OCI-LY7 (cell line): ENCODE measurements at regions not wholly inside any gene's neighbourhood (a gene's known extent, or its start where the extent isn't known, plus 50 kb on each side); places are given as distances from the start of the nearest gene placed in this dataset.

Experiments used
- EZH2phosphoT487 ChIP-seq: fragments of 200-600 bp; sonication (generic); IDR thresholded peaks from 2 replicates; pipeline ENCODE4 v1.6.1; 2018; ENCODE audit warnings: low read depth, borderline replicate concordance, mild to moderate bottlenecking, mixed run types, antibody characterized with exemption, low read length, moderate library complexity, mixed read lengths
- TF ChIP-seq, protein P1 (sequence below): fragments of 200-600 bp; sonication (generic); conservative IDR thresholded peaks from 2 replicates; pipeline ENCODE4 v1.5.1; 2014; ENCODE audit warnings: mild to moderate bottlenecking, antibody characterized with exemption, low read length, moderate library complexity, mixed read lengths

DNA sequence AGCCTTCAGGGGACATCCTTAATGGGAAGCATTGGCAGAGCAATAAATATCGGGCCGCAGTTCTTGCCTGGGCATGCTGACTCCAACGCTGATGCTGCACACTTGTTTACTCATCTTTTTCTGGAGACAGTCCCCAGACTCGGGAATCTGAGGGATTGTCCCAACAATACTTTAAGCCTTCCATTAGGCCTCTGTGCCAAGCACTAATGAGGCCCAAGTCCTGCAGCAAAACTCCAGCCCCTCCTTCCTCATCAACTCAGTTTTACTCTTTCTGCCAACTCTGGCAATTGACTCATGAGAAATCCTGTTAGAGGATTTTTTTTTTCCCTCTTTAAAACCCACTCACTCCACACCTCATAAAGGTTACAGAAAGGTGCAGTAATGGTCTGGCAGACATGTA lies 233.4 kb upstream of the PELI2 start:
- no peak for TF ChIP-seq EZH2phosphoT487
- TF ChIP-seq, protein P1, sequence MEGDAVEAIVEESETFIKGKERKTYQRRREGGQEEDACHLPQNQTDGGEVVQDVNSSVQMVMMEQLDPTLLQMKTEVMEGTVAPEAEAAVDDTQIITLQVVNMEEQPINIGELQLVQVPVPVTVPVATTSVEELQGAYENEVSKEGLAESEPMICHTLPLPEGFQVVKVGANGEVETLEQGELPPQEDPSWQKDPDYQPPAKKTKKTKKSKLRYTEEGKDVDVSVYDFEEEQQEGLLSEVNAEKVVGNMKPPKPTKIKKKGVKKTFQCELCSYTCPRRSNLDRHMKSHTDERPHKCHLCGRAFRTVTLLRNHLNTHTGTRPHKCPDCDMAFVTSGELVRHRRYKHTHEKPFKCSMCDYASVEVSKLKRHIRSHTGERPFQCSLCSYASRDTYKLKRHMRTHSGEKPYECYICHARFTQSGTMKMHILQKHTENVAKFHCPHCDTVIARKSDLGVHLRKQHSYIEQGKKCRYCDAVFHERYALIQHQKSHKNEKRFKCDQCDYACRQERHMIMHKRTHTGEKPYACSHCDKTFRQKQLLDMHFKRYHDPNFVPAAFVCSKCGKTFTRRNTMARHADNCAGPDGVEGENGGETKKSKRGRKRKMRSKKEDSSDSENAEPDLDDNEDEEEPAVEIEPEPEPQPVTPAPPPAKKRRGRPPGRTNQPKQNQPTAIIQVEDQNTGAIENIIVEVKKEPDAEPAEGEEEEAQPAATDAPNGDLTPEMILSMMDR: no peak
